Progenitor cell of endocrine pancreas (in vitro differentiated cells): ENCODE measurements at regions not wholly inside any gene's neighbourhood (a gene's known extent, or its start where the extent isn't known, plus 50 kb on each side); places are given as distances from the start of the nearest gene placed in this dataset.

ENCODE experiments used
- DNase-seq: peaks from one replicate; pipeline ENCODE4 v3.0.0; 2021; ENCODE audit warnings: low spot score; ENCODE audit not compliant: unreplicated experiment
- H3K27ac Mint-ChIP-seq: 2 replicates; pipeline ENCODE4 v1.8.0; 2021; ENCODE audit warnings: mild to moderate bottlenecking, moderate library complexity, mixed read lengths
- H3K27me3 Mint-ChIP-seq: 2 replicates; pipeline ENCODE4 v1.8.0; 2021; ENCODE audit warnings: mixed read lengths
- H3K36me3 Mint-ChIP-seq: 2 replicates; pipeline ENCODE4 v1.8.0; 2022; ENCODE audit warnings: mixed read lengths; ENCODE audit not compliant: insufficient read depth
- H3K4me1 Mint-ChIP-seq: 2 replicates; pipeline ENCODE4 v1.8.0; 2021; ENCODE audit warnings: low read depth, mixed read lengths
- H3K4me3 Mint-ChIP-seq: 2 replicates; pipeline ENCODE4 v1.8.0; 2021; ENCODE audit warnings: low read depth, mild to moderate bottlenecking, moderate library complexity, mixed read lengths
- H3K9me3 Mint-ChIP-seq: 2 replicates; pipeline ENCODE4 v1.8.0; 2021; ENCODE audit warnings: low read depth, mixed read lengths
- TF ChIP-seq, protein P1 (sequence below): fragments of 200-600 bp; sonication (generic); IDR thresholded peaks from one replicate; pipeline ENCODE4 v1.5.0; 2021; ENCODE audit warnings: antibody characterized with exemption, mild to moderate bottlenecking; ENCODE audit not compliant: unreplicated experiment

GRCh38 chr6:3908223-3908622 is 59.0 kb downstream of the FAM50B start:
- peaks cover 43% of the 10 kb centered on the region for H3K4me1 Mint-ChIP-seq
- no peak overlapping the region for H3K27ac Mint-ChIP-seq
- H3K9me3 Mint-ChIP-seq = no peaks in the 10 kb centered on the region
- H3K27me3 Mint-ChIP-seq = peaks cover 7% of the 10 kb centered on the region
- DNase-seq = no peak
- TF ChIP-seq, protein P1, sequence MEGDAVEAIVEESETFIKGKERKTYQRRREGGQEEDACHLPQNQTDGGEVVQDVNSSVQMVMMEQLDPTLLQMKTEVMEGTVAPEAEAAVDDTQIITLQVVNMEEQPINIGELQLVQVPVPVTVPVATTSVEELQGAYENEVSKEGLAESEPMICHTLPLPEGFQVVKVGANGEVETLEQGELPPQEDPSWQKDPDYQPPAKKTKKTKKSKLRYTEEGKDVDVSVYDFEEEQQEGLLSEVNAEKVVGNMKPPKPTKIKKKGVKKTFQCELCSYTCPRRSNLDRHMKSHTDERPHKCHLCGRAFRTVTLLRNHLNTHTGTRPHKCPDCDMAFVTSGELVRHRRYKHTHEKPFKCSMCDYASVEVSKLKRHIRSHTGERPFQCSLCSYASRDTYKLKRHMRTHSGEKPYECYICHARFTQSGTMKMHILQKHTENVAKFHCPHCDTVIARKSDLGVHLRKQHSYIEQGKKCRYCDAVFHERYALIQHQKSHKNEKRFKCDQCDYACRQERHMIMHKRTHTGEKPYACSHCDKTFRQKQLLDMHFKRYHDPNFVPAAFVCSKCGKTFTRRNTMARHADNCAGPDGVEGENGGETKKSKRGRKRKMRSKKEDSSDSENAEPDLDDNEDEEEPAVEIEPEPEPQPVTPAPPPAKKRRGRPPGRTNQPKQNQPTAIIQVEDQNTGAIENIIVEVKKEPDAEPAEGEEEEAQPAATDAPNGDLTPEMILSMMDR = no peak
- H3K36me3 Mint-ChIP-seq = no peaks in the 10 kb centered on the region
- H3K4me3 Mint-ChIP-seq = no peak overlapping the region

GRCh38 chr6:3908961-3909360 is 59.8 kb downstream of the FAM50B start:
- no peak for DNase-seq
- TF ChIP-seq, protein P1 = no peak
- H3K27ac Mint-ChIP-seq = no peak overlapping the region
- H3K9me3 Mint-ChIP-seq = no peaks in the 10 kb centered on the region
- H3K36me3 Mint-ChIP-seq = no peaks in the 10 kb centered on the region
- peaks cover 46% of the 10 kb centered on the region for H3K4me1 Mint-ChIP-seq
- peaks cover 7% of the 10 kb centered on the region for H3K27me3 Mint-ChIP-seq
- H3K4me3 Mint-ChIP-seq = no peak overlapping the region

DNA sequence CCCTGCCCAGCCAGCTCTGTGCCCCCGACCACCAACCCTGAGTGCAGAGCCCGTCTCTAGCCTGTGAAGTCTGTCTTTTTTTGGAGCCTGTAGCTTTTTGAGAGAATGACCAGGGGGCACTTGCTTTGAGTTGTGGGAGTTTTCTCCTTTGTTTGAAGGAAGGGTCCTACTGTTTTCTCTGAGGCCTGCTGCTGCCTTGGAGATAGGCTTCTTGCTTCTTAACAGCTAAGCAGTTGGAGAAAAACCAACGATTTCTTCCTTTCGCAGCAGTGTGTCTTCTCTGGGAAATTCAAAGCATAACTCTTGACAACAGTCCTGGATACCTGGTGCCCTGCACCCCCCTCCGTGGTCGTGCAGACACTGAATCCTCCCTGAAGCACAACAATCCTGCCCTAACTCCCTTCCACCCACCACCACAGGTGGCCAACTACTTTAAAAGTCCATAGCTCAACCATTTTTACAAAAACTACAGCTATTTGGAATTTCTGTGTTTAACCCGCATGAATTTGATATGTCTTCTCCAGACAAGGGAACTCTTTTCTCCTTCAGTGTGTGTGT is 61.0 kb downstream of the FAM50B start:
- no peak overlapping the region for H3K4me3 Mint-ChIP-seq
- no peaks in the 10 kb centered on the region for H3K36me3 Mint-ChIP-seq
- DNase-seq = no peak

DNA sequence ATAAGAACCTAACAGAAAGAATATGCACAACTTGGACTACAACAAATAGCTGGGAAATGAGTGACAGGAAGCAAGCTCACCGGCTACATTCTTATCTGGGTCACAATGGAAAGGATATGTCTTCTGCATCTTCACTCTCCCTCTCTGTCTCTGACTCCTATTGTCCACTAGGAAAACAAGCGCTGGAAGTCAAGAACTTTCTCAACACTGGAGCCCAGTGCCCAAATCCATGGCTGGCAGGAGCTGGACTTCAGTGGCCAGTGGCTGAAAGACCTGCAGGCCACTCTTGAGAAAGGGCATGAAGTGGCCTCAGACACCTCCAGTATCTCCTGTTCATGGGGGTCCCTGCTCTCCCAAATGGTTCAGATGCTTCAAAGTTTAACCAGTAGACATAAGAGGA is 62.0 kb downstream of the FAM50B start:
- no peak for DNase-seq
- no peak overlapping the region for H3K27ac Mint-ChIP-seq
- H3K4me3 Mint-ChIP-seq = no peak overlapping the region
- peaks cover 7% of the 10 kb centered on the region for H3K27me3 Mint-ChIP-seq
- peaks cover 42% of the 10 kb centered on the region for H3K4me1 Mint-ChIP-seq
- TF ChIP-seq, protein P1 = no peak
- H3K36me3 Mint-ChIP-seq = no peaks in the 10 kb centered on the region
- no peaks in the 10 kb centered on the region for H3K9me3 Mint-ChIP-seq

More for the DNA sequence above, 61.0 kb downstream of the FAM50B start:
- H3K4me1 Mint-ChIP-seq = peaks cover 46% of the 10 kb centered on the region
- no peak overlapping the region for H3K27ac Mint-ChIP-seq
- H3K9me3 Mint-ChIP-seq = no peaks in the 10 kb centered on the region
- TF ChIP-seq, protein P1 = no peak
- H3K27me3 Mint-ChIP-seq = peaks cover 7% of the 10 kb centered on the region

DNA sequence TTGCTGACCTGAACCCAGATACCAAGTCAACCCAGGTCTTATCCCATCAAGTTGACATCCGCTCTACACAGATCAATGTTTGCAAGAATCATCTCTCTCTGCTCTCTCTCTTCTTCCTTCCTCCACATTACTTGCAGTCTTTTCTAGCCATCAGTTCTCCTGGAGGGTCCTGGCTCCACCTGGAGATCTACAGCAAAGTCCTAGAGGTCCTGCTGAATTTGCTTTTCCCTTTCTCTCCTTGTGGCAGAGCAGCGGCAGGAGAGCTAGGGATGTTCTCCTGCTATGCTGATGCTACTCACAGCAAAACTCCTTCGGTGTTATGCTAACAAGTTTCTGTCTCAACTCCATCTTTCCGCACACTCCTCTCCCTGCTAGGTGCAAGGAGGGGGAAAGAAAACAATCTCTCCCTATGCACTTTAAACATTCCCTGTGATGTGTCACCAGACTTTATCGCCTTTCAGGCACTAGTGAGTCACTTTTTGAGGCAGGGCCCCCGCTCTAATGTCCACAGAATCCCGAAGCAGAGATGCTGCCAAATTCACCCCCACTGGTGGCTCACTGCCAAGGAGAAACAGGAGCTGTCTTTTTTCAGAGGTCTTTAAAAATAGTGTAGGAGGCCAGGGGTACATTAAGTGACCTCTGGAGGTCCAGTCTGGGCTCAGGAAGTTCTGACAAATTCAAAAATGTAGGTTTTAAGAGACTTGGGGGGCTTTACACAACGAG is 62.6 kb downstream of the FAM50B start:
- Mint-ChIP-seq H3K9me3 (peaks cover 2% of the 10 kb centered on the region), H3K4me1 (peaks cover 35% of the 10 kb centered on the region), H3K4me3 (no peak overlapping the region), H3K27ac (no peak overlapping the region), H3K27me3 (peaks cover 7% of the 10 kb centered on the region), H3K36me3 (no peaks in the 10 kb centered on the region)
- TF ChIP-seq, protein P1 = no peak
- DNase-seq = no peak
